ENCODE measurements at regions not wholly inside any gene's neighbourhood (a gene's known extent, or its start where the extent isn't known, plus 50 kb on each side); places are given as distances from the start of the nearest gene placed in this dataset.

DNA sequence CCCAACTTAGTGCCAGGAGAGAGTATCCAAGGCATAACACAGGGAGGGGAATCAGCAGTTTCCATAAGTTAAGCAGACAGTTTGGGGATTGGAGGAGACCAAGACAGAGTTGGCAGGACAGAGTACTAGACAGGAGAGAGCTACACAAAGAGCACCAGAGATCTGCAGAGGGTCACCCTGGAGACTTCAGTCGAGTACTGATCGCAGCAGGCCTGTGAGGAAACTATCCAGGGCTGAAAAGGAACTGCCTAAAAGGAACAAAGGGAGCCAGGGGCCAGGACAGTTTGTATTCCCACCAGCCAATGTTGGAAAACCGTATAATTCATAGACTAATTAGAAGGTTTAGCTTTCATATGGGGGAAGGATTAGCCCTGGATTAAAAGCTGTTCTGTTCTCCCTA lies 80.6 kb upstream of the ENPP6 start:
- TF ChIP-seq, protein P1, sequence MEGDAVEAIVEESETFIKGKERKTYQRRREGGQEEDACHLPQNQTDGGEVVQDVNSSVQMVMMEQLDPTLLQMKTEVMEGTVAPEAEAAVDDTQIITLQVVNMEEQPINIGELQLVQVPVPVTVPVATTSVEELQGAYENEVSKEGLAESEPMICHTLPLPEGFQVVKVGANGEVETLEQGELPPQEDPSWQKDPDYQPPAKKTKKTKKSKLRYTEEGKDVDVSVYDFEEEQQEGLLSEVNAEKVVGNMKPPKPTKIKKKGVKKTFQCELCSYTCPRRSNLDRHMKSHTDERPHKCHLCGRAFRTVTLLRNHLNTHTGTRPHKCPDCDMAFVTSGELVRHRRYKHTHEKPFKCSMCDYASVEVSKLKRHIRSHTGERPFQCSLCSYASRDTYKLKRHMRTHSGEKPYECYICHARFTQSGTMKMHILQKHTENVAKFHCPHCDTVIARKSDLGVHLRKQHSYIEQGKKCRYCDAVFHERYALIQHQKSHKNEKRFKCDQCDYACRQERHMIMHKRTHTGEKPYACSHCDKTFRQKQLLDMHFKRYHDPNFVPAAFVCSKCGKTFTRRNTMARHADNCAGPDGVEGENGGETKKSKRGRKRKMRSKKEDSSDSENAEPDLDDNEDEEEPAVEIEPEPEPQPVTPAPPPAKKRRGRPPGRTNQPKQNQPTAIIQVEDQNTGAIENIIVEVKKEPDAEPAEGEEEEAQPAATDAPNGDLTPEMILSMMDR (IDR thresholded peaks at IDR 0.05 in 8 of 11, conservative IDR thresholded peaks at IDR 0.05 in 3 of 11) = no peak
- TF ChIP-seq POLR2AphosphoS5 (IDR thresholded peaks at IDR 0.05) = no peak

All from spleen (tissue), 7 donors.